ENCODE measurements at regions not wholly inside any gene's neighbourhood (a gene's known extent, or its start where the extent isn't known, plus 50 kb on each side); places are given as distances from the start of the nearest gene placed in this dataset.

DNA sequence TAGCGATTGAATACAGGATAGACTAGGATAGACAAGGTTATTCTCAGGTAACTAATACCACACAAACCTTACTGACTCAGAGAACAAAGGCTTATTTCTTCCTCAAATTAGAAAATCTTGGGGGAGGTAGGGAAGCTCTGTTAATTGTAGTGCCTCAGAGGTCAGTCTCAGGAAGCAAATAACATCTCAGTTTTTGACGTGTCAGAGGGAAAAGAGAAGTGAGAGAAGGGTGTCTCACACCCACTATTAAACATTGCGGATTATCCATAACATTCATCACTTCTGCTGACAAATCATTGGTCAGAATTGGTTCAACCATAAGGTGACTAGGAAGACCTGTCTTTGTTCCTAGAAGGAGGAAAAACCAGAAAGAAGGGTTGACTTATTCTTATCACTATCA lies 579.4 kb upstream of the MIR17HG start:
- no peak for DNase-seq (ENCODE audit: extremely low read depth in 1 of 2, low read depth in 1 of 2)

DNA sequence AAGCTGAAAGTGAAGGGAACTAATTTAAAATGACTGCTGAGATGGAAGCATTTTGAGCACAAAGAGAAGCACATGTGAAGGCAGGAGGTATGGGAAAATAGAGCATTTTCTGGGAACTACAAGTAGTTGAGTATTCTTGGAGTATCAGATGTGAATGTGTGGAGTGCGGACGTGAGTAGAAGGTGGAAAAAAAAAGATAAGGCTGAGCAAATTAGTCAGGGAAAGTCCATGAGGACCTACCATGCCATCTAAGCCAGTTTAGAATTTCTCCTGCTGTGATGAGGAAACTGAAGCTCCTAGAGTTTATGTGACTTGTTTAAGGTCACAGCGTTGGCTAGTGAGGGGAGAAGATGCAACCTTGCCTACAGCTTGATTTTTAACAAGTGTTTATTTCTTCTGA lies 578.1 kb upstream of the MIR17HG start:
- DNase-seq (ENCODE audit: extremely low read depth in 1 of 2, low read depth in 1 of 2) = no peak

DNA sequence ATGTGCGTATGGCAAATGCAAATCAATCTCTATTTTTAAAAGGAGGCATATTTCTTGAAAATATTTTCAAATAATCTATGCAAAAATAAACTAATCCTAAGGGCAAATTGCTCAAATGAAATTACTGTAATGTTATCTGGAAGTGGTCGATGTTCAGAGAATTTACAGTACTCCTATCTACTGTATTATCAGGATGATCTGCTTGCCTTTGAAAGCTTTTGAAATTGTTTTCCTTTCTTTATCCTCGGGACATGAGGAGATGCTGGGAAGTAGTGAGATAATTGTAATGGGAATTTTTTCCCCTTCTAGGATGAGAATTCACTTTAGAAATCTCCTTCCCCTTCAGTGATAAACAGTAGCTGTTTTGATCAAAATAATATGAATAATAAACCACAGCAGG lies 577.2 kb upstream of the MIR17HG start:
- DNase-seq (ENCODE audit: extremely low read depth in 1 of 2, low read depth in 1 of 2) = no peak

DNA sequence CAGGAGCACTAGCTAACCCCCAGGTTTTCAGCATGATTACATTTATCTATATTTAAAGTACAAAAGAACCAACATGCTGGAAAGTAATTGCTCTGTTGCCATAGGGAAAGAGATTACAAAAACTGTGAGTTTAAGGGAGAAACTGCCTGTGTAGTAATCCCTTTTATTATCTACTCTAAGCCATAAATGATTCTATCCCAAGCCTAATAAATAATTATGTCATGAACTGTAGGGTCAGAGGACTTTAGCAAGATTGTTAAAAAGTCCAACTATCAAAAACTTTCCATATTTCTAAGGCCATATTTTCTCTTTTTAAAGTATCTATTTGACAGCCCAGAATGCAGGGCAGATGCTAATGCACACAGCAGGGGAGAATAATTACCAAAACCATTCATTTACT lies 573.8 kb upstream of the MIR17HG start:
- DNase-seq (ENCODE audit: extremely low read depth in 1 of 2, low read depth in 1 of 2) = no peak

DNA sequence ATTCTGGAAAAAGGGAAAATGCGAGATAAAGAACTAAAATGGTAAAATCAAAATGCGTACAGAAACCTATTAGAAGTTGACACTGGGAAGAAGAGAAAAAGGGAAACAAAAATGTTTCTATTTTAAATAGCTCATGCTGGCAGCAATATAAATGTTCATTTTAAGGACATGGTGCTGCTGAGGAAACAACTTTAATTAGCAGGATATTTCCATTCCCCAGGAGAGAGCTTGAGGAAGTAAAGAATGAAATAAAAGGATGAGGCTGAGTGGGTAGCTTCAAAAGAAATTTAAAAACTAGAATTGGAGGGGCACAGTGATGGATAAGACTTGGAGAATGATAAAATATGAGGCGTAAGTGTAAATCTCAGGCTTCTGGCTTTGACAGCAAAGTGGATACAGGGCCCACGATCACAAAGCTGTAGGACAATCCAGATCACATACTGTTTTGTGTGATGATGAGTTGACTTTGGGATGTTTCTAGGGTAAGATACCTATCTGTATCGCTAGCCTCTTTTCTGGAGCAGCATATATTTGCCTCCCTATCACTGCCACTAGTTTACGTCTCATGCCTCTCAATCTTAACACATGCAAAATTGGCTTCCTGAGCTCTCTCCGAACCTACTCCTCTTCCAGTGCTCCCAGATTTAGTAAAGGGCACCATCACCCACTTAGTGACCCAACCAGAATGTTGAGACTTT lies 571.3 kb upstream of the MIR17HG start:
- no peak for DNase-seq (ENCODE audit: extremely low read depth in 1 of 2, low read depth in 1 of 2)

DNA sequence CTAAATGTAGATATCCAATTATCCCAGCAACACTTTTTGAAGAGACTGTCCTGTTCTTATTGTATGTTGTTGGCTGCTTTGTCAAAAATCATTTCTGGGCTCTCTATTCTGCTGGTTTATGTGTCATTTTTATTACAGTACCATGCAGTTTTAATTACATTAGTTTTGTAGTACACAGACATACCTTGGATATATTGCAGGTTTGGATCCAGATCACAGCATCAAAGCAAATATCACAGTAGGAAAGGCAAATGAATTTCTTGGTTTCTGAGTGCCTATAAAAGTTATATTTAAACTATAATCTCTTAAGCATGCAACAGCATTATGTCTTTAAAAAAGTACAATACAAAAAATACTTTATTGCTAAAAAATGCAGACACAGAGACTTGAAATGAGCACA lies 564.2 kb upstream of the MIR17HG start:
- DNase-seq (ENCODE audit: extremely low read depth in 1 of 2, low read depth in 1 of 2) = no peak

DNA sequence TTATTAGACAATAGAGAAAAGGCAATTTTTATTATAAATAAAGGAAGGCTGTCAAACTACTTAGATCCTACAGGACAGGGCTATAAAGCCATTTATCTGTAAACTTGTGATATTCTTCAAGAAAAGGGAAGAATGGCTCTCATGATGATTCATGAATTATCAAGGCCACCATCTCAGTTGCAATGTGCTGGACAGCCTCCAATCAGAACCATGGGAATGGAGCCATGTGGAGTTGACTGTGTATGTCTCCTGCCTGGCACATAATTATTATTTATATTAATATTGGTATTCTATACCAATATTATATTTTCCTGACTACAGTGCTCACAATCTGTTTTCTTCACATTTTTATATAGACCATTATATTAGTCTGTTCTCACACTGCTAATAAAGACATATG lies 560.5 kb upstream of the MIR17HG start:
- no peak for DNase-seq (ENCODE audit: extremely low read depth in 1 of 2, low read depth in 1 of 2)

DNA sequence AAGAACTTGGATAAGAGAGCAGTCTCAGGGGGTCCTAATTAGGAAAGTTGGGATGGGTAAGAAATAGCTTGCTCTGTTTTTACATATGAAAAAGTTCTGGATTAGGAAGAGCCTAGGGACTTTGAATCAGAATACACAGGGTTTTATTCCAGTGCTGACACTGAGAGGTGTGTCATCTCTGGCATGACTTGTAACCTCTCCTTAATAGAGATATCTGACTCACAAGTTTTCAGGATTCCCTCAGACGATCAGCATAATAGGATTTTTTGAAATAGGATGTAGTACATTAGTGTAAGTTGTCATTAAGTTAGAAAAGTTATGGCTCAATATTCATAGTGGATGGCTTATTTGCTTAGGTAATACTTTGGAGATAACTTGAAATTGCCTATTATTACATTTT lies 555.2 kb upstream of the MIR17HG start:
- no peak for DNase-seq (ENCODE audit: extremely low read depth in 1 of 2, low read depth in 1 of 2)

DNA sequence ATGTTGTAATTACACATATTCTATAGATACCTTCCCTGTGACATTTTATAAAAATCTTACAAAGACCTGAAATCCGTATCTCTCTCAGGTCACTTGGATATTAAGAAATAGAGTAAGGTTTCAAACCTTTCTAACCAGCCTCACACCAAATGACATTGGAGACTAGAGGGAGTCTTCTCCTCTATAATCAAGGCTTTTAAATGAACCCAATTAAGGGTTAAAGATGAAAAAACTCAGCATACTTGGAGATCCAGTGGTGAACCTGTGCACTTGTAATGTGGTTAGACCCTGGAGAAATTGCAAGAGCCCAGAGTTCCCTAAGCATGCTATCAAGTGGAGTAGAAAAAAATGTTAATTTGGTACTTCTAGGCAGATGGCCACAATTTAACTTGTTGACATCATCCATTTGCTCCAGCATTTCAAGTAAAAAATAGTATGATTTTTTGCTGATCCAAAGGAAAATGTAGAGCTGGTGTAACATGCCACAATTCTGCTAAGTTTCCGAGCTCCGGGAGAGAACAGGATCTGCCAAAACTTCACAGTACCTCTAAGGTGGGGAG lies 554.1 kb upstream of the MIR17HG start:
- DNase-seq (ENCODE audit: extremely low read depth in 1 of 2, low read depth in 1 of 2) = no peak

DNA sequence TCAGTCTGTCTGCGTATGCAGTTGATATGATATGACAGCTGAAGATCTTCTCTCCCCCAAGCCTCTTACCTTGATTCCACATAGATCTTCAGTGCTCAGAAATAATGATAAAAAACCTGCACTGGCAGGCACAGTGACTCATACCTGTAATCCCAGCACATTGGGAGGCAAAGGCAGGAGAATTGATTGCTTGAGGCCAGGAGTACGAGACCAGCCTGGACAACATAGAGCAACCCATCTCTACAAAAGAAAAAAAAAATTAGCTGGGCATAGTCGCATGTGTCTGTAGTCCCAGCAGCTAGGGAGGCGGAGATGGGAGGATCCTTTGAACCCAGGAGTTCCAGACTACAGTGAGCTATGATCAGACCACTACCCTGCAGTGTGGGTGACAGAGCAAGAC lies 551.0 kb upstream of the MIR17HG start:
- no peak for DNase-seq (ENCODE audit: extremely low read depth in 1 of 2, low read depth in 1 of 2)

DNA sequence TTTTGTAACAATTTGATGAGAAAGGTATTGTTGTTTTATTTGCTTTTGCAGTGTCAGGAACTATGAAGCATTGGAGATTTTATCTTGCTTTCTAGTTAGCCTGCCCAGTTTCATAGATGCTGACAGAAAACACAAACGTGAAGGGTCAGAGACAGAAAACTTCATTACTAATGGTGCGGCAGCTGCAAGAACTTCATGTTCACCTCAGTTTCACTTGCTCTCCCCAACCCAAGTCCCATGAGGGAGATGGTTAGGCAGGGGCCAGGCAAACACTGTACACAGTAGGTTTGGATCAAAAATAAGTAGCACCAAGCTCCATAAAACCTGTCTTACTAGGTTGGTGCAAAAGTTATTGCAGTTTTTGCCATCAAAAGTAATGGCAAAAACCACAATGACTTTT lies 550.2 kb upstream of the MIR17HG start:
- DNase-seq (ENCODE audit: extremely low read depth in 1 of 2, low read depth in 1 of 2) = no peak

DNA sequence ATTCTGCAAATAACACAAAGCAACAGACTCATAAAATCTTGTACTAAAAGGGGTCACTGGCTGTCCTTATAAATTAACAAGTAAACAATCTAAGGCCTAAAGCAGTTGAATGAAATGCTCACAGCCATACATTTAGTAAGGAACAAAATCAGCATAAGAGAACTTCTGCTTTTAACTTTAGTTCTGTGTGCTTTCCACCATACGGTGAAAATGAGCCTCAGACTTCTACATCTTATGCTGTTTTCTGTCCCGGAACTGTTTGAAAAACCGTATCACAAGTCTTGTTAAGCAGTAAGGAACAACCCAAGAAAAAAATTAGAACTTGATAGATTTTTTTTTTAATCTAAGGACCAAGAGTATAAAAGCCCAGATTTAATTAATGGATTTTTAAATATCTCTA lies 549.1 kb upstream of the MIR17HG start:
- DNase-seq (ENCODE audit: extremely low read depth in 1 of 2, low read depth in 1 of 2) = no peak

DNA sequence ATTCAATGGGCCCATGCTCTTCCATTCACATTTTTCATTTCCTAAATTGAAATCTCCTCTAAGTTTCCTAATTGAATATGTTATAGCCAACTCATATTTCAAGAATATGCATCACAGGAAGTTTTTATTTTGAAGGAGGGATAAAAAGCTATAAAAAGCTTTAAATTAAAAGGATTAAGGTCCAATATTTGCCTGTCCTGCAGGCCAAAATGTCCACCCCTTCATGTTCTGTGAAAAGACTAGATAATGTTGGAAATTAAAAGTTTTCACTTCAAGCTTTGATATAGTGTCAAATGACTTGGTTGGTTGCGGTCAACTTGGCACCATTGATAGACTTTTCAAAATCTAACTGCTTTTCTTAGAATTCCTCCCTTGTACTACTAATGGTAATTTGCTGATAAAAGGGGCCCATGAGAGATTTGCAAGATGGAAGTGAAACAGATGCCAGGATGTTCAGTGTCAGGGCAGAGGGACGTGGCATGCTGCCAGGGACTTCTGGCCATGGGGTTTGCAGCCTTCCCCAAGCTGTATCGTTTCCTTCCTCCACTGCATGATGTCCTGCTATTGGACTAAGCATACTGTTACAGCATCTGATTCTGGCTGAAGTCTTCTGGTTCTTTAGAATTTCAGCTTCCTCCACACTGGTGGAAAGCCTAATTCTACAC lies 547.3 kb upstream of the MIR17HG start:
- no peak for DNase-seq (ENCODE audit: extremely low read depth in 1 of 2, low read depth in 1 of 2)

DNA sequence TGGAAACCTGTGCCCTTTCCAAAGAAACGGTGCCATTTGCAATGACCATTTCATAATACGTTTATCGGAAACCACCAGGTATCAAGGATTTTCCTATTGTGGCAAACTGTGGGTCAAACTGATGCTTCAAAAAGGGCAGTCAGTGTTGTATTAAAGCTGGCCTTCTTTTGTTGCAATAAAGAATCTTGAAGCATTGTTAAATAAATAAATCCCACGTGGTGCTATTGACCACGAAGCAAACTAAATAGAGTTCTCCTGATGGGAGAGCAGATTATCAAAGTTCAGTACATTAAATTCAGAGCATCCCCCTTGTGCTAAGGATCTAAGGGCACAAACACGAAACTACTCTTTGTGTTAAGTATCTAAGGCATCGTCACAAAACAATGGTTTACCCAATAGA lies 545.9 kb upstream of the MIR17HG start:
- no peak for DNase-seq (ENCODE audit: extremely low read depth in 1 of 2, low read depth in 1 of 2)

DNA sequence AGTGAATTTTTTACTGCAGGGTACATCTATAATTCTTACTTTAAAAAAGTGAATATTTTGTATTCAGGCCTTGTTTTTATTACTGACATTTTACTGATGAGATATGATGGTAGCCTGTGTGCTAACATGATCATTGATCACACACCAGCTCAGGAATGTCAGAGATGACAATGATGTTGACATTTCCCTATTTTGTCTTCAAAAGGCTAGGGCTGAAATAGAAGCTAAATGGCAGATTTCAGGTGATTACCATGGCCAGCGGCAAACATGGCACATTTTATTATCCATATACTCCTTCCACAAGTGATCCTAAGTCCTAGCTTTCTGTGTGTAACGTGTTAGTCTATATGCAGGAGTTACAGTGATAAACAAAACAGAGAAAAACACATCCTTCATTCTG lies 544.3 kb upstream of the MIR17HG start:
- DNase-seq (ENCODE audit: extremely low read depth in 1 of 2, low read depth in 1 of 2) = no peak

DNA sequence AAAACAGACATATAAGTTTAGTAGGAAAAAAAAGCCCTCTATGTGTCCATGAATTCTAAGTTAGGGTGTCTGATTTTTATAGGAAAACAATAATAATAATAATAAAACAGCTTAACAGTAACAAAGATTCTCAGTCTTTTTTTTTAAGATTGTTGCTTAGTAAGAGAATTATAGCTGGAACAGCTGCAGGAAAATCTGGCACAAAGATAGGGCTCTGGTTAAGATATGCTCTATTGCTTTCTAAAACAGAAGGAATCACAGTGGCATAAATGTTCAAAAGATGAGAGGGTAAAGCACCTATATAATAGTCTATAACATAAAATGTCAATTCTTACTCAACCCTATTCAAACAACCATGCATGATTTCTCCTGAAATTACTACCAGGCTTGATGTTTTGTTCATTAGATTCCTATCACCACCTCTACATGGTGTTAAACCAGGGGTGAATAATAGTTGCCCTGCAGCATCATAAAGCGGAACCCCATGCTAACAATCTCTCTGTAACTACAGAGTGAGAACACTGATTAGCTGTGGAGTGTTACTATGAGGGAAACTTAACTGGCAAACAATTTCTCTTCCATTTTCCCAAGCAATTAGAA lies 541.4 kb upstream of the MIR17HG start:
- no peak for DNase-seq (ENCODE audit: extremely low read depth in 1 of 2, low read depth in 1 of 2)

DNA sequence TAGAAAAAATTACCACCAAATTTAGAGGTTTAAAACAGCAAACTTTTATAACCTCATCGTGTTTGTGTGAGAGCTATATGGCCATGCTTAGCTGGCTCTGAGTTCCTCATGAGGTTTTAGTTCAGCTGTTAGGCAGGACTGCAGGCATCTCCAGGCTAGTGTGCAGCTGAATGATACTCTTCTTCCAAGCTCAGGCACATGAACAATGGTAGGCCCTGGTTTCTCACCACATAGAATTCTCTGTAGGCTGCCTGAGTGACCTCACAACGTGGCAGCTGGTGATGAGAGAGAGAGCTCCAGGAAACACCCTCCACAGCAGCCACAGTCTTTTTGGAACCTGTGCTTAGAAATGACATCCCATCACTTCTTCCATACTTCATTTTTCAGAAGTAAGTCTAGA lies 540.6 kb upstream of the MIR17HG start:
- DNase-seq (ENCODE audit: extremely low read depth in 1 of 2, low read depth in 1 of 2) = no peak

DNA sequence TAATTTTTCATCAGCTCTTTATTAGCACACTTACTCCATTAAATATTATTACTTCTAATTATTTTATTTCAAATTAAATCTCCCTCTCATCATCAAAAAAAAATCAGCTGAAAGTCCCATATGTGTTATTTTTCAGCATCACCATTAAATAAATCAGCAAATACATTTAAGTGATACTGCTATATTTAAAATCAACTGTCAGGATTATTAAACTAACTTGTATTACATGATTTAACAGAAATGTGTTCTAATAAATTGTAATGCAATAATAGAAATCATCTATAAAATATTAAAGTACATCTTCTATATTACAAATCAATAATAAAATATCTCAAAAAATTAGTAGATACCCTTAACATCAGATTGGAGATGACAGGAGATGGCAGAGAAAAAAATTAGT lies 538.6 kb upstream of the MIR17HG start:
- DNase-seq (ENCODE audit: extremely low read depth in 1 of 2, low read depth in 1 of 2) = no peak

DNA sequence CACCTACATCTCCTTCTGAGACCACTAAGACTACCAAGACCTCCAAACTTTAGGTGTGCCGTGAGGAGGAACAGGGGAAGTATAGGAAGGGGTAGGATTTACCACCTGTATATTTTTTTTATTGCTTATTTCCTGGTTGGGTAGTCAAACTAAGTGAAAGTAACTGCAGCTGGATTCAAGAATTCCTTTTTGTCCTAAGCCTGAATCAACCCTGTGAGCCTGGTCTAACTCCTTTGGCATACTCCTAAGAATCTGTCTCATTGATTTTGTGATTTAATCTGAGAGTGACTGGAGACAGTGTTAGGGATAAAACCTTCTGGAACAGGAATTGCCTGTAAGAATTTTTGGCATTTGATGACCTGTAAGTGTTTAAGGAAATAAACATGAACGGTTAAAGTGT lies 523.5 kb upstream of the MIR17HG start:
- DNase-seq (ENCODE audit: extremely low read depth in 1 of 2, low read depth in 1 of 2) = no peak

DNA sequence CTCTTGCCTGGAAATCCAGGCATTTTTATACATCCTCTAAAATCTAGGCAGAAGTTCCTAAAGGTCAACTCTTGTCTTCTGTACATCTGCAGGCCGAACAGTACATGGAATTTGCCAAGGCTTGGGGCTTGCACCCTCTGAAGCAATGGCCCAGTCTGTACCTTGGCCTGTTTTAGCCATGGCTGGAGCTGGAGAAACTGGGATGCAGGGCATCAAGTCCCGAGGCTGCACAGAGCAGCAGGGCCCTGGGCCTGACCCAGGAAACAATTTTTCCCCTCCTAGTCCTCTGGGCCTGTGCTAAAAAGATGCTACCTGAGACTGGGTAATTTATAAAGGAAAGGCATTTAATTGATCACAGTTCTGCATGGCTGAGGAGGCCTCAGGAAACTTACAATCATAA lies 520.8 kb upstream of the MIR17HG start:
- DNase-seq (ENCODE audit: extremely low read depth in 1 of 2, low read depth in 1 of 2) = no peak

DNA sequence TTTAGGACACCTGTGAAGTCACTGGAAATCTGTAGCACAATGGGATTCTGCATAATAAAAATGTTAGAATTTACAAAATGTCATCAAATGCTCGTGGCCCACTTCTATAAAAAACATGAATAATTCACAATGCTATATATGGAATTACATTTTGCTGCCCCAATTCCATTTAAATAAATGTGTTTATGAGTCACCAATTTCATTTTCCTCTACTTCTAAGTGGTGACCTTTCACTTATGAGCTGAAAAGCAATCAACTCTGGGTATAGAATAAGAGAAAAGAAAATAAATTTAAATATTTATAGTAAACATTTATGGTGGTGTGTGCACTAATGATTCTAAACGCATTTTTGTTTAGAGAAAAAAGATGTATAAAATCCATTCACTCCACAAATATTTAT lies 516.7 kb upstream of the MIR17HG start:
- DNase-seq (ENCODE audit: extremely low read depth in 1 of 2, low read depth in 1 of 2) = no peak

DNA sequence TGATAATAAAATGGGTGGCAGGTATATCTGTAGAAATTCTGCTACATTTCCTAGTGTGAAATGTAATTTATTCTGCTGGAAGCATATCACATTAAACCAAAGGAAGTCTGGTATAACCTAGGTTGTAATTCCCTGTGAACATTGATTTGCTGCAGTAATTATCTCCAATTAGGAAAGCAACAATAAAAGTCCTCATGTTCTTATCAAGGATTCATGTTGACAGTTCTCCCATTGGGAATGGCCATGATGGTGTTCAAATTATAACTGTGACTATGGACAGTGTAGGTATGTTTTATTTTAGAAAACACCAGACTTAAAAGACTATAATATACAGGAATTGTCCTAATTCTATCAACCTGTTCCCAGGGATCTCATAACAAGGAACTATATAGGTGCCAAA lies 513.5 kb upstream of the MIR17HG start:
- no peak for DNase-seq (ENCODE audit: extremely low read depth in 1 of 2, low read depth in 1 of 2)
